ENCODE measurements at regions not wholly inside any gene's neighbourhood (a gene's known extent, or its start where the extent isn't known, plus 50 kb on each side); places are given as distances from the start of the nearest gene placed in this dataset.

GRCh38 chr11:23679041-23679440, 817.8 kb upstream of the LUZP2 start:
- DNase-seq = no peak
- H3K4me1 ChIP-seq = no peaks in the 10 kb centered on the region
- H3K36me3 ChIP-seq = no peaks in the 10 kb centered on the region
- intact Hi-C loops (cut with DNase I; ENCODE audit: low total_unique reads) = no loop called here
- WGBS, 5 donors = 64 to 86% (median 84%) methylated on average over 1 of the region's 1 CpG; no CpG with 5 or more reads in 1 of the 5 donors
- H3K9me3 ChIP-seq = no peaks in the 10 kb centered on the region
- no peak for TF ChIP-seq CTCF (IDR thresholded peaks at IDR 0.05)
- no peak for TF ChIP-seq POLR2A (IDR thresholded peaks at IDR 0.05)
- no peak for TF ChIP-seq EP300 (IDR thresholded peaks at IDR 0.05)
- TF ChIP-seq POLR2AphosphoS5 (IDR thresholded peaks at IDR 0.05) = no peak
- no peaks in the 10 kb centered on the region for H3K27me3 ChIP-seq
- no peak overlapping the region for H3K4me3 ChIP-seq
- H3K27ac ChIP-seq = no peak overlapping the region

- no peaks in the 10 kb centered on the region for H3K27me3 ChIP-seq
- TF ChIP-seq POLR2AphosphoS5 (IDR thresholded peaks at IDR 0.05) = no peak
- no peak for TF ChIP-seq EP300 (IDR thresholded peaks at IDR 0.05)
- no peak for TF ChIP-seq POLR2A (IDR thresholded peaks at IDR 0.05)
- TF ChIP-seq CTCF (IDR thresholded peaks at IDR 0.05) = no peak
- H3K36me3 ChIP-seq = no peaks in the 10 kb centered on the region
- H3K4me1 ChIP-seq = no peaks in the 10 kb centered on the region
- intact Hi-C loops (cut with DNase I; ENCODE audit: low total_unique reads) = no loop called here
- no peaks in the 10 kb centered on the region for H3K9me3 ChIP-seq
- H3K27ac ChIP-seq = no peak overlapping the region
- H3K4me3 ChIP-seq = no peak overlapping the region
- WGBS, 5 donors = 89 to 94% (median 92%) methylated on average over 8 to 10 of the region's 10 CpGs
- no peak for DNase-seq
These were observed 816.9 kb upstream of the LUZP2 start for GRCh38 chr11:23679981-23680380.

- intact Hi-C loops (cut with DNase I; ENCODE audit: low total_unique reads) = no loop called here
- DNase-seq = no peak
- H3K4me3 ChIP-seq = no peak overlapping the region
- H3K4me1 ChIP-seq = no peaks in the 10 kb centered on the region
- 91 to 96% (median 96%) methylated on average over 11 to 20 of the region's 20 CpGs for WGBS, 5 donors
- TF ChIP-seq POLR2AphosphoS5 (IDR thresholded peaks at IDR 0.05) = no peak
- TF ChIP-seq POLR2A (IDR thresholded peaks at IDR 0.05) = no peak
- TF ChIP-seq EP300 (IDR thresholded peaks at IDR 0.05) = no peak
- no peak for TF ChIP-seq CTCF (IDR thresholded peaks at IDR 0.05)
- no peaks in the 10 kb centered on the region for H3K9me3 ChIP-seq
- no peaks in the 10 kb centered on the region for H3K27me3 ChIP-seq
- no peaks in the 10 kb centered on the region for H3K36me3 ChIP-seq
- H3K27ac ChIP-seq = no peak overlapping the region
These were observed 816.2 kb upstream of the LUZP2 start for GRCh38 chr11:23680488-23681230.

GRCh38 chr11:23684701-23685100, 812.2 kb upstream of the LUZP2 start:
- Histone ChIP-seq H3K27ac (no peak overlapping the region), H3K4me3 (no peak overlapping the region), H3K9me3 (no peaks in the 10 kb centered on the region), H3K27me3 (no peaks in the 10 kb centered on the region), H3K36me3 (no peaks in the 10 kb centered on the region), H3K4me1 (no peaks in the 10 kb centered on the region)
- intact Hi-C loops (cut with DNase I; ENCODE audit: low total_unique reads) = no loop called here
- no peak for DNase-seq
- TF ChIP-seq POLR2A (IDR thresholded peaks at IDR 0.05) (no peak), POLR2AphosphoS5 (IDR thresholded peaks at IDR 0.05) (no peak), CTCF (IDR thresholded peaks at IDR 0.05) (no peak), EP300 (IDR thresholded peaks at IDR 0.05) (no peak)
- WGBS, 5 donors = 62 to 76% (median 72%) methylated on average over 2 of the region's 2 CpGs

All from stomach (tissue), 8 donors.